Skin of body (tissue), 1 donor: ENCODE measurements at regions not wholly inside any gene's neighbourhood (a gene's known extent, or its start where the extent isn't known, plus 50 kb on each side); places are given as distances from the start of the nearest gene placed in this dataset.

Source experiments
- DNase-seq: peaks from one replicate; lab custom pipeline; 2025; lab: John Stamatoyannopoulos, UW

DNA sequence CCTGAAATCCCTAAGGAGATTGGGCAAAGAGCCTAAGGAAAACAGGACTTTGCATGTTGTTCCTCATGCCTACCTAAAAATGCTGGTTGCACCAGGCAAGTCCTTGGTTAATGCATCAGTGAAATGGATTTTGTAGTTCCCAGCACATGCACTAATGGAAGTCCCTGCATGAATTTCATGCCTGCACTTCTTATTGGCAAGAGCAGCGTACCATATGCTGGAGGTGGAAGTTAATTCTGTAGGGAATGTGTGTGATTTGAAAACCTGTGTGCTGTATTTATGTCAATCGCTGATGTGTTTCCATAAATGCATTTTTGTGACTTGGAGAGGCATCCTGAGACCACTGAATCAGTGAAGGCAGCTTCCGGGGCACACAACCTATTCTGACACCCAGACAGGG lies 140.3 kb upstream of the MTNR1B start:
- no peak for DNase-seq

DNA sequence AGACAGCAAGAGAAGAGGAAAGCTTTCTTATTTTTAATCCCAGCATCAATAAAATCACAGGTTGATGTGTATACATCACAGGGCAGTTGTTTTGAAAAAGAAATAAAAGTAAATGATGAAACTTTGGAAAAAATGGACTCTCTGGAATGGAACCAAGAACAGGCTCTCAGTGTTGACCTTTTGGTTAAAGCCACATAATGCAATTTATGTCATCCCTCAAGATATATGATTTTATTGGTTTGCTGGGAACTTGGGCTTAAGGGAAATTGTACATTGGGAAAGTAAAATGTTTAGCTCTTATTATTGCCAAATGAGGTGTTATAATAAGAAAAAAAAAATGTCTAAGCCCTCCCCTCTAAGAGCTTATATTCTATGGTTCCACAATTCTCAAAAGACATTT lies 139.8 kb upstream of the MTNR1B start:
- no peak for DNase-seq

DNA sequence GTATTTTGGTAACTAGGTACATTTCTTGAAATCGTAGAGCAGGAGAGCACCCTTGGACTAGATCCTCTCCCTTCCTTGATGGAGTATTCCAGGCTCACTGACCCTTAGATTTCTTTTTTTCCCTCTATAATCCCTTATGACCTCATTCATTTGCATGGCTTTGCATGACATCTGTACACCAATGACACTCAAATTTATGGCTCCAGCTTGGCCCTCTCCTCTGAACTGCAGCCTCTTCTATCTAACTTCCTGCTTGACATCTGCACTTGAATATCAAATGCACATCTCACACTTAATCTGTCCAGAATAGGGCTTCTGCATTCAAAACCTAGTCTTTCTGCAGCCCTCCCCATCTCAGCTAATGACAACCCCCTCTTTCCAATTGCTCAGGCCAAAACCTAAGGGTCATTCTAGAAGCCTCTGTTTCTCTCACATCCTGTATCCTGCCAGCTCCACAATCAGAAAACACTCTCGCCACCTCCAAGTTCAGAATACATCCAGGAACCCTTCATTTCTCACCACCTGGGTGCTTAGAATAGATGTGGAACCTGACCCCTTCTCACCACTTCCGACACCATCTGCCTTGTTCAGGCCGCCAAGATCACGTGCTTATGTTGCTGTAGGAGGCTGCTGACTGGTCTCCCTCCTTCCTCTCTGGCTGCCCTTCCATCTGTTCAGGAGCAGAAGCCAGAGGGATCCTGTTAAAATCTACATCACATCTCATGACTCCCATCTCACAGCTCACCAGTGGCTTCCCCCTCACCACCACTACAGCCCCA lies 138.9 kb upstream of the MTNR1B start:
- DNase-seq, result no peak

DNA sequence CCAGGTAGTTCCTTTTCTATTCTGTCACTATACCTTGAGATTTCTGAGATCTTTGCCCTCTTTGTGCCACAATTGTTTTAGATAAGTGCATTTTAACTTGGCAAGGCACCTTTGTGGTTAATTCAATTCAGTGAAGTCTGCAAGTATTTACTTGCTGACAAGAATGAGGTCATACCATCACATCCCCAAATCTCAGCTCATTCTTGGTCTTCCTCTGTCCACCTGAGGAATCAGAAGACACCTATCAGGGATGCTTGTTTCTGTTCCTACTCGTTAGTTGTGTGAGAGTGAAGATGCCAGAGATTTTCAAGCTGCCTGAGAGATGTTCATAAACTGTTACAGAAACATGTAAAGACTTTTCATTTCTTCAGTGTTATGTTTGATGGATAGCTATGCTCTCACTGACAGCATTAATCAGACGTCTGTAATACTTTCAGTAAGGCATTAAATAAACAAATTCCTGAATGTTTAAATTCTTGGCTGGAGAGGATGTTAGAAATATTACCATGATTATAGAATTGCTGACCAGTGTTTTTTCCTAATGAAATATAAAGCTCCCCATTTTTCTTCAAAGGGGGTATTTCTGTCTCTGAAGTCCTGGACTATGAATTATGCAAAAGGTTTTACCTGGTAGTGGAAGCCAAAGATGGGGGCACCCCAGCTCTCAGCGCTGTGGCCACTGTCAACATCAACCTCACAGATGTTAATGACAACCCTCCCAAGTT lies 135.0 kb upstream of the MTNR1B start:
- no peak for DNase-seq

DNA sequence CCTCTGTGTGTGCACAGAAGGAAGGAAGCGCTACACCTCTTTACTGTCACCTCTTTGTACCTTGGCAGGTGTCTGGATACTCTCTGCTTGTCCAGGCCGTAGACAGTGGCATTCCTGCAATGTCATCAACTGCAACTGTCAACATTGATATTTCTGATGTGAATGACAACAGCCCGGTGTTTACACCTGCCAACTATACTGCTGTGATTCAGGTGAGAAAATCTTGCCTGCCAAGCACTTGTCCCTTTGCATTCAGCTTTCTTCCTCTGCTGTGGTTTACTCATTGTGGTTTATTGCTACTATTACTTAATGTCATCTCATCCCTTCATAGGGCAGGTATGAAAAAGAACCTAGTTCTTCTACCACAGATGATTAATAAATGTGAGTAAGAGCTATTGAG lies 131.9 kb upstream of the MTNR1B start:
- DNase-seq, result no peak

DNA sequence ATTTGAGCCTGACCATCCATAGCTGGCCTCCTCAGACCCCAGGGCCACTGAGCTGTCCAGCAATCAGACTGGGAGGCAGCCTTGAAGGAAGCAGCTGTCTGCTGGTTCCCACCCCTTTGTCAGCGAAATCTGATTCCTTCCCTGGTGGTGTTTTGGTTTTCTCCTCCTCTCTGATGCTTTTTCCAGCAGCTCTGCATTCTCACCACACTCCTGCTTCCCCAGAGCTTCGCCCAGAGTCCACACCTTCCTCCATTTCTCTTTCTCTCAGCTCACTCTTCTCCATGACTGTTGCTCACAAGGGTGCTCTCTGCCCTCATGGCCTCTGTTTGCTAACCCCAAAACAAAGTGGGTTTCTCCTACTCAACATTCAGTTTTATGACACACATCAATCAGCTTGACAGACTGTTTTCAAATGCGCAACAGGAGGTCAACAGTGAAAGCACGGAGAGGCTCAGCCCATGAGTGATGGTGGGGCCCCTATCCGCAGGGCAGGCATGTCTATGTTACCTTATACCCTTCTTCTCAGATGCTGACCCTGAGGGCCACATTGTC lies 130.6 kb upstream of the MTNR1B start:
- no peak for DNase-seq

DNA sequence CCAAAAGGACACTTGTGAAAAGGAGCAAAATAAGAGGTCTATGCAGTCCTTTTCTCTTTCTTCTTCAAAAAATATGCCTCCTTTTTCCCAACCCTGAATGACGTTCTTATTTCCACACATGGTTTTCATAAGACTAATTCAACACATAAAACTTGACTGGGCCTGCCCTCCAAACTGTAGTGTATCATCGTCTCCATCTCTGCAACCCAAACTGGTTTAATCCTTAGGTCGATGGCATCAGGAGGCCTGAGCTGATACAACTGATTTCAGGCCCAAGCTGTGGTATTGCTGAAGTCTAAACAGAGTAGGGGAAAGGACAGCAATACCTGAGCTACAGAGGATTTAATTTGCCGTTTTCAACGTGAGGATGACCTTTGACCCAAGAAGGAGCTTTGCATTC lies 130.0 kb upstream of the MTNR1B start:
- DNase-seq, result no peak

DNA sequence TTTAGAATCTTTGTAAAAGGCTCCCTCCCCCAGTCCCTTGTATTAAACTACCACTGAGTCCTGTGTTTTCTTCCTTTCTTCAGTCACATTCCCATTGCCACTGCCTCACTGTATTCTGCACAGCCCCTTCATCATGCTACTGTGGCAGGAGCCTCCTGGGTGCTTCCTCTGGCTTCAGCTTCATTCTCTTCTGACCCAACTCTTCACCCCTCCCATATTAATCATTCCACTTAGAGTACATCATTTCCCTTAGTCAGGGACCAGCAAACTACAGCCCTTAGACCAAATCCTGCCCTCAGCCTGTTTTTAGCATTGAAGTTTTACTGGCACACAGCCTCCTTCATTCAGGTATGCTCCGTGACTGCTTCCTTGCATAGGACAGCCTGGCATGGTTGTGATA lies 127.7 kb upstream of the MTNR1B start:
- no peak for DNase-seq

DNA sequence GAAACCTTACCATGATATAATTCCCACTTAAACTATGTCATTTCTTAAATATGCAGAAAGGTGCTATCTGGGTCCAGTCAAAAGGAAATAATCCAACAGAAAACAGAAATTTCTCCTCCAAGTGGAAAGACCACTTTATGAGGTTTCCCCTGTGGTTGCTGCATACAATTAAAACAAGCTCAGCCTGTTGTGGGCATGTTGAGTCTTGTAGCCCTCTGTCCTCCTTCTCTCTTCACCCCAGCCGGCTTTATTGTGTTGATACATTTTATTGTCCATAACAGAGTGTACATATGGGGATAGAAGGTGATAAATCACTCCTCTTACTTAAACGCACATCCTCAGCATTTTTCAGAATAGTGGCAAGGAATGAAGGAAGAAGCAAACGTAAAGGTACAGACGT lies 126.0 kb upstream of the MTNR1B start:
- no peak for DNase-seq

DNA sequence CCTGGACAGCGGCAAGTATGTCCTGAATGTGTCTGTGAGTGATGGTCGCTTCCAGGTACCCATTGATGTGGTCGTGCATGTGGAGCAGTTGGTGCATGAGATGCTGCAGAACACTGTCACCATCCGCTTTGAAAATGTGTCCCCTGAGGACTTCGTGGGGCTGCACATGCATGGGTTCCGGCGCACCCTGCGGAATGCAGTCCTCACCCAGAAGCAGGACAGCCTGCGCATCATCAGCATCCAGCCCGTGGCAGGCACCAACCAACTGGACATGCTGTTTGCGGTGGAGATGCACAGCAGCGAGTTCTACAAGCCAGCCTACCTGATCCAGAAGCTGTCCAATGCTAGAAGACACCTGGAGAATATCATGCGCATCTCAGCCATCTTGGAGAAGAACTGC lies 125.3 kb upstream of the MTNR1B start:
- no peak for DNase-seq

DNA sequence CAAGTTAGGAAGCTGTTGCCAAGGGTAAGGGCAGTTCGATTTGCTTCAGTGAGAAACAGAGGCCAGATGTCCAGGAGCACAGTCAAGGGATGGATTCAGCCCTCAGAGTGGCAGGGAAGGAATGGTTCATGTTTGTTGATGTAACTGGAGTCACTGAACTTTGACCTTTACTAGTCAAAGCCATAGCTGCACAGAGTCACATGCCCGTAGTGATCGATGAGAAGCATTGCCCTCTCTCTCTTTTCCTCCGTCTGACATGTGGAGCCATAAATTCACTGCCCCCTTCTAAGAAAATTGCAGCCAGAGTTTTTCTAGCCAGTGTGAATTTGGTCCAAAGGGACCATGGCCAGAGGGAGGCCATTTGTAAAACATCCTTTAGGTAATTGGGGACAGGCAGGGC lies 124.1 kb upstream of the MTNR1B start:
- no peak for DNase-seq

DNA sequence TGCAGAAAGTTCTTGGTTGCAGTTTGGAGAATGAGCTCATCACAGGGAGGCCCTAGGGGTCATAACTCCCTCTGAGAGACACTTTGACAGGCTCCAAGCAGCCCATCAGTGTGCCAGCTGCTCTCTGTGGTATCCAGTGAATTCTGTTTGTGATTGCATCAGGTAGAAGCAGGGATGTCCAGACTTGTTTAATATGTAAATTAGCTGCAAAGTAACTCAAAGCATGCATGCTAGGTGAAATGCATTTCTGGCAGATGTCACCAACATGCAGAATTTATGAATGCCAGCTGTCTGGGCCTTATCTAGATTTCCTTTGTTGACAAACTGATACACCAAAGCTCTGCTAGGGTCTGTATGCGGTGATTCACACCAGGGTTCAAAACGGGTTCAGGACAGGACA lies 123.6 kb upstream of the MTNR1B start:
- no peak for DNase-seq

DNA sequence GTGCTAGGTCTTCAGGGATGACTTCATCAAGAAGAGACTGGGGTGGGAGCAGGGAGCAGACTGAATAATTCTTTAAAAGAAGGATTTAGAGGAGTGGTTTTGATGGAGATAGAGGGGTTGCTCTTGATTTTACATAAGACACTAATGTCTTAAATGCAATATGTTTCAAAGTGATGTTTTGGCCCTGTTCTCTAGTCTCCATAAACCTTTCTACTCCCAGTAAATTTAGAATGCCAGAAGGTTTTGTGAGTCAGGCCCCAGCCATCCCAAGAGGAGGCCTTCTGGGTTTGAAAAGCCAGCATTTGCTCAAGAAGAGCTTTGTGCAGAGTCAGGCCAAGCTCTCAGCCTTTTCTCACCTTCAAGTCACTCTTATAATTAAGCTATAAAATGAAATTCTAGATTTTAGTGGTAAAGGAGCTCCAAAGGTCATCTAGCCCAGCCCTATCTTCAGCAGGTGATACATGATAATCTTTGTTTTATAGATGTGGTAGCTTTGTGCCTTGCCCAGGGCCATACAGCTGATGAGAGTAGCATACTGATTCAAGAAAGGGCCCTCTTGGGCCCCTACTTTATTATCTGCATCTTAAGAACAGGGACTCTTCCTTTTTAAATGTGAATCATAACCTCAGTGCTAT lies 122.8 kb upstream of the MTNR1B start:
- peak; percentile 35 for DNase-seq

DNA sequence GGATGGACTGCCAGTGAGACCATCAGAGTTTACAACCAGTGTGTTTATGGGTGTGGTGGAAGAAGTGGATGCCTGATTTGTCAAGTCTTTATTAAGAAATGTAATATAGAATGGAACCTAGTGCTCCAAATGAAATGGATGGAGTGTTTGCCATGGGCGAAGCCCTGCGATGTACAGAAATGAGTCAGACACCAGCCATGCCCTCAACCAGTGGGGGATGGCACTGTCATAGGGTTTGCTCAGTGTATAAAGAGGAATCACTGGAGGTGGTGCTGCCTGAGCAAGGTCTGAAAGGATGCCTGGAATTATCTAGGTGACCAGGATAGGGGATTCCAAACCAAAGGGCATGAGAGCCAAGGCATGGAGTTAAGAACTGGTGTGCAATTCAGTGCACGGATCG lies 120.9 kb upstream of the MTNR1B start:
- no peak for DNase-seq

DNA sequence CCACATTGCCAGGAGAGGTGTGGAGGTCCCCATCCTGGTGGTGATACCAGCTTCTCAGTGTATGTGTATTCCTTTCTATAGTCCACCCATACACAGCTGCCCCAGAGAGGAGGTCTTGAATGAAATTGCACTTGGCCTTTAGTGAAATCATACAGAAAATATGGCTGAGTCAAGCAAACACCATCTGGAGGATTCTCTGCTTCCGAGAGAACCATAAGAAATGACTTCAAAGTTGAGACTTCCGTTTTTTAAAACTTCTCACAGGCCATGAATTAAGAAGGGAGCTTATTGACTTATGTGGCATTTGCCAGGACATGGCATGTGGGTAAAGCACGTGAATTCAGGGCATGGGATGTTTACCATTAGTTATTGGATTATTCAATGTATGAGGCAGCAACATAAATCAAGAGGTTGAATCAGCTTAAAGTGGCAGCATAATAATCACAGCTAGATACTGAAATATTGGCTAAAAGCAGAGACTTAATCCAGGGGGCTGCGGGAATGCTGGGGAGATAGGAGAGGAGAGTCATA lies 119.1 kb upstream of the MTNR1B start:
- no peak for DNase-seq

DNA sequence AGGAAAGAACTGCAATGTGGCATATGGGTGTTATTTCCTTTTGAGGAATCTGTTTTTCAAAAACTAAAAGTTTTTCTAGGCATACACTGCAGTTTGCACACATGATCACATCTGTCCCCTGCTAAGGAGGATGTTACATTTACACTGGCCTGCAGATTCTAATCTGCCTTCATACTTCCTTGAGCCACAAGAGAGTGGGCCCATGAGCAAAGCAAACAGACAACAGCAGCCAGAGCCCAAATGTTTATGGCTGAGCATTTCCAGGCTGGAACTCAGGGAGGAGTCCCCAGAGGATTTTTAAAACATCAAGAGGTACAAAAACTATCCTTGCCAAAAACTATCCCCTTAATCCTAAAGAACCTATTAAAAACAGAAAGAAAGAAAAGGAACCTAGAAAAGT lies 117.2 kb upstream of the MTNR1B start:
- DNase-seq, result no peak

DNA sequence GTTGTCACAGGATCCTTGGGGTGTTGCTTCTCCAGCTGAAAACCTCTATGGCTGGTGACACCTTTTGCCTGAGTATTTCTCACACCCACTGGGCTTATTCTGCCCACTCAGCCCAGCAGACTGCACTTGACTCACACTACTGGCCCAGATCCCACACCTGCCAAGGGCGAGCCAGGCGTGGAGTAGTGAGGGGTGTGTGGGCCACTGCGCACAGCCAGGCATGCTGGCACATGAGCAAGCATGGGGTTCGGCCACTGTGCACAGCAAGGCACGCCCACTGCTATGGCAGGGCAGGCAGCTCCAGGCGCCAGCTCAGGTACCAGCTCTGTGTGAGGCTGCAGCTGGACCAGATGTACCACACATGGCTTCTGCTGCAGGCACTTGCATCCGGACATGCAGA lies 116.5 kb upstream of the MTNR1B start:
- DNase-seq, result no peak

DNA sequence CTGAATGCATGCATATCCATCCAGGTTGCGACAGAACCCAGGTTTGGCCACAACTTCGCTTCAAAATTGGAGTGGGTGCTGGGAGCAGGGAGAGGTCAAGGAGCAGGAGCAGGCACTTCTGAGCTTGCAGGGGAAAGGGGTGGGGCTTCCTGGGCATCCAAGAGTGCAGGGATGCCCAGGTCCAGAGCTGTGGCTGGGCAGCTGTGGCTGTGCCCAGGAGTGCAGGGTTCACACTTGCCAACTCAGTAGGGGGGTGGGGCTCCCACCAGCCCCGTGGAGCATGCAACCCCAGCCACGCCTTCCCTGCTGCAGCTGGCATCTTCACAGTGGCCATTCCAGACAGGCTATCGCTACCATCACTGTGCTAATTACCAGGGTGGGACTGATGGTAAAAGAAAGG lies 115.3 kb upstream of the MTNR1B start:
- DNase-seq, result no peak

DNA sequence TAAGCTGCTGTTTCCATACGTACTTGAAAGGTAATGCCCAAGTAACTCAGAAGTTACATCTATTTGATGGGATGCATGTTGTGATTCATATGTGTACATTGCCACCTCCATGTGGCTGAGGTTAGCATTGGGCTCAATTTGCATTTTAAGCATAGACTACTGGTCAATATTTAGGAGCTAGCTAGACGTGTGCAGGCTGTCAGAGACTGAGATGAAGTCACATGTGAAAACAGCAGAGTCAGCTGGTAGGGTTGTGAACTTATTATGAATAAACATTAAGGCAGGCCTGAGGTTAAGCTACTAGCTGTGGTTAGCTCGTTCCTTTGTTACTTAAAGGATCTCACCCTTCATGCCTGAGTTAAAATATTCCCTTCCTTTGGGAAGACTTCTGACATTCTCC lies 114.5 kb upstream of the MTNR1B start:
- DNase-seq, result no peak

DNA sequence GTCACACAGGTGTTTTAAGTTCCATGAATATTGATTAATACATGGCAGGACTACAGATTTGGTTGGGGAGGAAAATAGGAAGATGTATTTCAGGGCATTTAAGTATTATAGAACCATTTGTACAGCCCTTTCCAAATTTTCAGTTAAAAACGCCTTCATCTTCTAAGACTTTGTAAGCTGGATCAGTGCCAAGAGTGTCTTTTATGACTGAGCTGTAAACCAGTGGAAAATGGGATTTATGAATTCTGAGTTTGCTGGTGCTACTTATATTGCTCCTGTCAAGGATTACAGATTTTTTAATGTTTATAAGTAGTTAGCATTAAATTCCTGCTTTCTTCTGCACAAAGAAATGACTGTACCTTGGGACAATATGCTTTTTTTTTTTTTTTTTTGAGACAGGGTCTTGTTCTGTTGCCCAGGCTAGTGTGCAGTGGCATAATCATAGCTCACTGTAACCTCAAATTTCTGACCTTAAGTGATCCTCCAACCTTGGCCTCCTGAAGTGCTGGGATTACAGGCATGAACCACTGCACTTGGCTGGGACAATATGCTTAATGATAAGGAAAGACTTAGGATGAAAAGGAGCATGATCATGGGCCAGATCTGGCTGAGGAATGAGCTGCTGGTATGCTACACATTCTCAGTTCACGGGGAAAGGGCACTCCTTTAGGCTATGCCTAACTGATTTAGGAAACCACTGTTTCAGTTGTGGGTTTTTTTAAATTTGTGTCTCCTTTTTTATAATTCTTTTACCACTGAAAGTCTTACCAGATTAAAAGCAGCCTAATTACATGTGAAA lies 113.6 kb upstream of the MTNR1B start:
- no peak for DNase-seq

DNA sequence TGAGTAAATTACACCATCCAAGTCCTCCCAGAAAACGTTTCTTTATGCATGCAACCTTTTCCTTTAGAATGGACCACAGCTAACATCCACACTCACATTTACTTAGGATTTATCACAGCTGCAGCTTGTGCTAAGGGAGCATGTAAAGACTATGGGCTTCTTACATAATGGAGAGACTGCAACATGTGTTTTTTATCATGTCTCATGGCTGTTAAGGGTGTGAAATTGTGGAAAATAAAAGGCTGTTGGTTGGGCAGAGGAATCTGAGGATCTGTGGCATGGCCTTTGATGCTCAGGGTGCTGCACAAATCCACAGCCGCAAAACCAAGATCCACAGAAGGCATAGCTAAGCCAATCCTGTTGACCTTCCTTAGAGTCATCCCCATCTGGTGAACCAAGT lies 112.0 kb upstream of the MTNR1B start:
- no peak for DNase-seq
